ENCODE measurements at regions not wholly inside any gene's neighbourhood (a gene's known extent, or its start where the extent isn't known, plus 50 kb on each side); places are given as distances from the start of the nearest gene placed in this dataset.

DNA sequence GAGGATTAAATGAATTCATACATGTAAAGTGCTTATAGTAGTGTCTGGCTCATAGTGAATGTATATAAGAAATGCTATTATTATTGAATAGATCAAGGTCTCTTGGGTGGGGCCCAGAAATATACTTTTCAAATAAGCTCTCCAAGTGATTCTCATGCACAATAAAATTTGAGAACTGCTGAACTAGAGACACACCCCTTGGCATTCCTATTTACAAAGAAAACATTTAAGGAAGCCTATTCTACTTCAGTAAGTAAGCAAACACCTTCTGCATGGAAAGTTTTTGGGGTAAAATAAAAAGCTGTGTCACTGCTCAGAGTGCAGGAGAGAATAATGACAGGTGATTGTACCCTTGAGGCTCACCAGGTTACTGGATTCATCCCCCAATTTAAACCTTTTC, 75.2 kb downstream of the EOMES start:
- intact Hi-C loops (cut with micrococcal nuclease), result no loop called here
- Mint-ChIP-seq H3K27me3 (no peaks in the 10 kb centered on the region), H3K4me3 (no peak overlapping the region), H3K4me1 (ENCODE audit: low read depth) (no peaks in the 10 kb centered on the region), H3K27ac (no peak overlapping the region), H3K36me3 (ENCODE audit: low read depth) (no peaks in the 10 kb centered on the region), H3K9me3 (no peaks in the 10 kb centered on the region)
- no peak for TF ChIP-seq CTCF (IDR thresholded peaks at IDR 0.05)
- ChIA-PET CTCF (interaction anchor here (0.9 to 1.7 kb wide), 3 partner anchors 11 to 180 kb away, joined by 3 to 5 read pairs (median 3); no protein-coding TSS in a partner anchor), POLR2A (no interaction called here)
- ATAC-seq (no peak), DNase-seq (no peak)

DNA sequence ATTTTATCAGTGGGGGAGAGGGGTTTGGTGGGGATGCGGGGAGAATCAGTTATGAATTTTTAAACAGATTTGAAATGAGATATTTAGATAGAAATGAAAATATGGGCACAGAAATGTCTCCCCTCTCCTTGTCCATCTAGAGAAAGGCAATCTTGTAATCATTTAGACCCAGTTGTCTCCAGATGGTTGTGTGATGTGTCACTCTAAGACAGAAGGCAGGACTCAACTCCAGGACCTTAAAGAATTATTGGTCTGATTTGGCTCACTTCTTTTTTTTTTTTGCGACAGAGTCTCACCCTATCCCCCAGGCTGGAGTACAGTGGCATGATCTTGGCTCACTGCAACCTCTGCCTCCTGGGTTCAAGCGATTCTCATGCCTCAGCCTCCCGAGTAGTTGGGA, 77.2 kb downstream of the EOMES start:
- H3K36me3 Mint-ChIP-seq (ENCODE audit: low read depth), result no peaks in the 10 kb centered on the region
- no peaks in the 10 kb centered on the region for H3K9me3 Mint-ChIP-seq
- ChIA-PET POLR2A (no interaction called here), CTCF (interaction anchor here (2.0 kb wide), 1 partner anchor 14 kb away, joined by 5 read pairs; no protein-coding TSS in a partner anchor)
- ATAC-seq (no peak), DNase-seq (no peak)
- no peaks in the 10 kb centered on the region for H3K27me3 Mint-ChIP-seq
- no peak for TF ChIP-seq CTCF (IDR thresholded peaks at IDR 0.05)
- H3K4me1 Mint-ChIP-seq (ENCODE audit: low read depth), result no peaks in the 10 kb centered on the region
- no peak overlapping the region for H3K4me3 Mint-ChIP-seq
- H3K27ac Mint-ChIP-seq, result no peak overlapping the region
- intact Hi-C loops (cut with micrococcal nuclease), result no loop called here

DNA sequence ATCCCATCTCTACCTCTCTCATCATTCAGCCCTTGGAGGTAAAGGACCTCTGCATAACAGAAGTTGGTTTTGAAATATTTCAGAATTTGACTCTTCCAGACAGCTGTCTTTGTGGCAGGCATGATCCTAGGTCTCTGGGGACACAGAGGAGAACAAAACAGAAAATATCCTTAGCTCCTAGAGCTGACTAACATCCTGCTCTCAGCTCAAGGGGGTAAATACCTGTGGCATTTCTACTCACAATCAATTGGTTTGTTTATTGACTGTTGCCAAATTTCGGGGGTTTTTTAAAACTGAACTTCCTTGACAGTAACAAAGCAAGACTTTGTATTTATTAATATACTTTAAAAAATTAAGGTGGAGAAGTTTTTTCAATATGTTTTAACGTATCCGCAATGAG, 78.8 kb downstream of the EOMES start:
- H3K27me3 Mint-ChIP-seq, result no peaks in the 10 kb centered on the region
- no peak for TF ChIP-seq CTCF (IDR thresholded peaks at IDR 0.05)
- CTCF ChIA-PET, result interaction anchor here (1.1 to 2.0 kb wide), 3 partner anchors 15 to 38 kb away, joined by 3 to 5 read pairs (median 3); no protein-coding TSS in a partner anchor
- POLR2A ChIA-PET, result no interaction called here
- ATAC-seq, result no peak
- H3K27ac Mint-ChIP-seq, result no peak overlapping the region
- H3K36me3 Mint-ChIP-seq (ENCODE audit: low read depth), result no peaks in the 10 kb centered on the region
- peaks cover 10% of the 10 kb centered on the region for H3K4me1 Mint-ChIP-seq (ENCODE audit: low read depth)
- H3K4me3 Mint-ChIP-seq, result no peak overlapping the region
- intact Hi-C loops (cut with micrococcal nuclease), result no loop called here
- no peak for DNase-seq
- no peaks in the 10 kb centered on the region for H3K9me3 Mint-ChIP-seq

DNA sequence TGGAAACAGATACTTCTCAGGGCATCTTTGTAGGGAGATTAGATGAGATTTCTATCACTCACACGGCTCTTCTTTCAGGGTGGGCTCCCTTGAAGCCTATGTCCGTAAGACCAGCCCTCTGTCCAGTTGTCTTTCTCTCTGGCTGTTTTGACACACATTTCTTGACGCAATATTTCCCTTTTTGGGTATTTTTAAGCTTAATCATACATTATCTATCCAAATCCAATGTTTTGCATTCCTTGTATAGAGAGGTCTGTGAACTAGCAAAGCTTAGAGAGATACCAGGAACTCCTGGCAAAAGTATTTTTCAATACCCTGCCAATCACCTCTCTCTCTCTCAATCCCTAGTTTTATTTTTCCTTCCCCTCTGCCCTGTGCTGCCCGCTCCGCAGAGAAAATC, 79.3 kb downstream of the EOMES start:
- ChIA-PET CTCF (interaction anchor here (1.1 to 2.0 kb wide), 3 partner anchors 16 to 39 kb away, joined by 3 to 5 read pairs (median 3); no protein-coding TSS in a partner anchor), POLR2A (no interaction called here)
- no peak overlapping the region for H3K27ac Mint-ChIP-seq
- H3K4me3 Mint-ChIP-seq, result no peak overlapping the region
- TF ChIP-seq CTCF (IDR thresholded peaks at IDR 0.05), result no peak
- DNase-seq (no peak), ATAC-seq (no peak)
- H3K27me3 Mint-ChIP-seq, result no peaks in the 10 kb centered on the region
- no peaks in the 10 kb centered on the region for H3K9me3 Mint-ChIP-seq
- intact Hi-C loops (cut with micrococcal nuclease), result no loop called here
- no peaks in the 10 kb centered on the region for H3K36me3 Mint-ChIP-seq (ENCODE audit: low read depth)
- peaks cover 10% of the 10 kb centered on the region for H3K4me1 Mint-ChIP-seq (ENCODE audit: low read depth)

DNA sequence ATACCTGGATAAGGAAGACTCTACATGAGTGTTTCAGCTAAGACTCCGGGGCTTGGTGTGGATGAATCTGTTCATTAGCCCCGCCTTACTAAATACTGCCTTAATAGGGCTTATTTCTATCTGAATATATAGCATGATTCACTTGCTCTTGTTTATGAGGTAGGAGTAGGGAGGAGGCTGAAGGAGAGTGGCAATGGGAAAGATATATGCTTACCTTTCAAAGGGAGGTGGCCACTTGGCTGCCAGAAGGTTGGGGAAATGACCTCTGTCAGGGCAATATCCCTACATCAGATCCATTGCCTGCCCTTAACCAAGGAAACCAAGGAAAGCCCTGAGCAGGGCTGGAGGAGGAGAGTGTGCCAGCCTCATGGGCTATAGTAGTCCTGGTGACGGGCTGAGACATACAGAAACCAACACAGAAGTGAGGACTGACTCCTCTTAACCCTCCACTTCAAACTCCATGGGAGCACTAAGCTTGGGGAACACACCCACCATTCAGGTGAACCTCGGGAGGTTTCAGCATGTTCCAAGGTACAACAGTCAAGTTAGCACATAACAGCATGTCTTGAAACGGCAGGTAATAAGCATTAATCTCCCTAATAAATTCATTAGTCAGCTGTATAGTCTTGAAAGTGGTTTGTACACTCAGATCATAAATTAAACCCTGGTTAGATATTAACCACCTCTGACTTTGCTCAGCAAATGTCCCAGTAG, 80.1 kb downstream of the EOMES start:
- intact Hi-C loops (cut with micrococcal nuclease), result no loop called here
- no peaks in the 10 kb centered on the region for H3K36me3 Mint-ChIP-seq (ENCODE audit: low read depth)
- CTCF ChIA-PET, result interaction anchor here (1.1 kb wide), 1 partner anchor 40 kb away, joined by 3 read pairs; no protein-coding TSS in a partner anchor
- peaks cover 10% of the 10 kb centered on the region for H3K4me1 Mint-ChIP-seq (ENCODE audit: low read depth)
- DNase-seq, result no peak
- no peak overlapping the region for H3K27ac Mint-ChIP-seq
- no peak for ATAC-seq
- TF ChIP-seq CTCF (IDR thresholded peaks at IDR 0.05), result no peak
- H3K4me3 Mint-ChIP-seq, result no peak overlapping the region
- POLR2A ChIA-PET, result interaction anchor here (1.0 kb wide), 1 partner anchor 19 kb away, joined by 3 read pairs; no protein-coding TSS in a partner anchor
- no peaks in the 10 kb centered on the region for H3K9me3 Mint-ChIP-seq
- H3K27me3 Mint-ChIP-seq, result no peaks in the 10 kb centered on the region

All from activated CD8-positive, alpha-beta T cell treated with anti-CD3 and anti-CD28 coated beads for 36 hours (primary cell).